Stimulated activated CD8-positive, alpha-beta memory T cell treated with anti-CD3 and anti-CD28 coated beads, Interleukin-7, amount 100 ng/mL, for 24 hours (primary cell): ENCODE measurements at regions not wholly inside any gene's neighbourhood (a gene's known extent, or its start where the extent isn't known, plus 50 kb on each side); places are given as distances from the start of the nearest gene placed in this dataset.
A peak's percentile ranks its signal among the peaks of the same experiment; 100 is the strongest.

Source experiments
- DNase-seq: peaks from one replicate; pipeline ENCODE4 v3.0.0-alpha.2; 2020; ENCODE audit warnings: low read depth

DNA sequence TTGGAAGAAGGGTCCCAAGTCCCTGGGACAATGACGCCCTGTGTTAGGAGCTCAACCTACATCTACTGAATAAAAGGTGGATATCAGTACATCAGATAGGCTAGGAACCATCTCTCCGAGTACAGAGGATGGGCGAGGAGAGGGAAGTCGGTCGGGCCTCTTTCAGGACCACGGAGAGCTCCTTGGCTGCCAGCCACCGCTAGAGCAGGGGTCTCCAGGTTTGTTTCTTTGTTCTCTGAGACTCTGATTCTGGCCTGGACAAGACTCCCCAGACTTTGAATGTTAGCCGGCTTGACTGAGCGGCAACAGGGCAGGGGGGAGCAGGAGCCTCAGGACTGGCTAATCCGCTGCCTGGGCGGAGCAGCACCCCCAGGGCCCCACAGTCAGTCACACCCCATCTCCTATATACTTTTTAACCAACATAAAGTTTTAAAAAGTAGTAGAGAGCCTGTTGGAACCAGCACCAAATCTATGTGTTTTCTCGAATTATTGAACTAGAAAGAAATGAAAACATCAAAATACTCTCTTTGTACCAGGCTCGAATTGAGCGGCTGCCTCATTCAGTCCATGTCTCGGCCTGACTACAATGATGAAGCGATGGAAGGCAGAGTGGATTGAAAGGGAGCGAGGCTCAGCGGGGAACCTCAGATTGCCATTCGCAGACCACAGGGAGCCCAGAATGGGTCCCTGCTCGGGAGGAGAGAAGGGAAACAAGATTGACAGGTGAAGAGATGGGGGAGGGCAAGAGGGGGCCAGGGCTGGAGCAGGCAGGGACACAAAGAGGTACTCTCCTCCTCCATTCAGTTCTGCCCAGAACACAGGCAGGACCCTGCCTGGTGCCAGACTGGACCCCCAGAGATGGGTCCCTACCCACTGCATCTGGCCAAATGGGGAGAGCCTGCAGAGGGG, 131.6 kb downstream of the TPRA1 start:
- no peak for DNase-seq

DNA sequence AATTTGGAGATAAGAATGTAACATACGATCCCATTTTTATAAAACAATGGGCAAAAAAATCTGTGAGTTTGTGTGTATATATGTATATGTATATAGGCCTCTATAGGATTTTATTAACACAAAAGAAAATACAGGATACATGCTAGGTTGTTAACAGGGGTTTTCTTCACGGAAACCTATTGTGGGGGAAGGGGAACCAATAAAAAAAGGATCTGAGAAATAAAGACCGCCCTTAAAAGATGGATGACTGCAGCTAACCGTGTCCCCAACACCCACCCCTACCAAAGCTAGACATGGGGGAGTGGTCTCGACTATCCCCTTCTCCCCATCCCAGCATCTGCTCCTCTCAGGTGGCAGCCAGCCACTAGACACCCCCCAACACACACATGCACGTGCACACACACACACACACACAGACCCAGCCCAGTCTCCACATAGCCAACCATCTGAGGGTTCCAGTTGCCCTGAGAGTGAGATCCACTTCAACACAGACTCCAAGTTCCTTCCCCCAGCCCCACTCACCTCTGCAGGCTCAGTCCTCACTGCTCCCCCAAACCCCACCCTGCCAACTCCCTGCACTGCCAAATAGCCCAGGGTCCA, 132.9 kb downstream of the TPRA1 start:
- DNase-seq, result no peak

DNA sequence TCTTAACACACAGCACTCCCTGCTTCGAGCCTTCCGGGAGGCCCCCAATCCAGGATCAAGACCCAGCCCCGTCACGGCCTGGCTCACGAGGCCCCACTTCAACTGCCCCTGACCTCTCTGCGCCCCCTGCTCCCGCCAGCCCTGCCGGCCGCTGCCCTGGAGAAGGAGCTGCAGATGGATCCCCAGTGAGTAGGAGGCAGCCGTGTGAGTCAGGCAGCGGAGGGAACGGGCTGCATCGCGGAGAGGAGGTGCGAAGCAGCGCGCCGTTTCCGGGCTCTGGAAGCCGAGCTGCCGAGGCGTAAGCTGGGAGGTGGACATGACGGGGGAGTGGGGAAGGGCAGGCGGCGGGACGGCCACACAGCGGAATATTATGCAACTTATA, 133.4 kb downstream of the TPRA1 start:
- no peak for DNase-seq

DNA sequence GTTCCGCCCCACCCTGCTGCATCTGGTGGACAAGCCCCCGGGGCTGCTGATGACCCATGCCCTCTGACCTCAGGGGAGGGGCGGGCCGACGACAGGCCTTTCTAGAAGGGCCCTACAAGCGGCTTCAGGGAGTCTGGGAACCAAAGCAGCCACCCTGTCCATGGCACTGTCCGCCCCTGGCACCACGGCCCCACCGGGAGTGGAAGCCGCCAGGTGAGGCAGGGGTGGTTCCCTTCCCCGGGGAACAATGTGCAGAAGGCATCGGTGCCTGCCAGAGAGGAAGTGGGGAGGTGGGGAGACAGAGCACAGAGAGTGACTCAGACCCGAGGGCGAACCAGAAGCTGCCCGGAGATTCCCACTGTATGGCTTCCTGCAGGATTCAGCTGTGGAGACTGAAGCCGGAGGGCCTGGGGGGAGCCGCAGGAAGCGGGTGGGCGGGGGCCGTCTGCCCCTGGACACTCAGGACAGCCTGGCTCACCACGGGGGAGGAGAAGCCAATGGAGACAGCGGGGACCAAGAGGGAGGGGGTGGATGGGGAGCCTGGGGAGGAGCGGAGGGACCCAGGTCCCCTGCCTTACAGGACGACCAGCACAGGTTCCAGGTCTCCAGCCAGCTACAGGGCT, 134.0 kb downstream of the TPRA1 start:
- no peak for DNase-seq

DNA sequence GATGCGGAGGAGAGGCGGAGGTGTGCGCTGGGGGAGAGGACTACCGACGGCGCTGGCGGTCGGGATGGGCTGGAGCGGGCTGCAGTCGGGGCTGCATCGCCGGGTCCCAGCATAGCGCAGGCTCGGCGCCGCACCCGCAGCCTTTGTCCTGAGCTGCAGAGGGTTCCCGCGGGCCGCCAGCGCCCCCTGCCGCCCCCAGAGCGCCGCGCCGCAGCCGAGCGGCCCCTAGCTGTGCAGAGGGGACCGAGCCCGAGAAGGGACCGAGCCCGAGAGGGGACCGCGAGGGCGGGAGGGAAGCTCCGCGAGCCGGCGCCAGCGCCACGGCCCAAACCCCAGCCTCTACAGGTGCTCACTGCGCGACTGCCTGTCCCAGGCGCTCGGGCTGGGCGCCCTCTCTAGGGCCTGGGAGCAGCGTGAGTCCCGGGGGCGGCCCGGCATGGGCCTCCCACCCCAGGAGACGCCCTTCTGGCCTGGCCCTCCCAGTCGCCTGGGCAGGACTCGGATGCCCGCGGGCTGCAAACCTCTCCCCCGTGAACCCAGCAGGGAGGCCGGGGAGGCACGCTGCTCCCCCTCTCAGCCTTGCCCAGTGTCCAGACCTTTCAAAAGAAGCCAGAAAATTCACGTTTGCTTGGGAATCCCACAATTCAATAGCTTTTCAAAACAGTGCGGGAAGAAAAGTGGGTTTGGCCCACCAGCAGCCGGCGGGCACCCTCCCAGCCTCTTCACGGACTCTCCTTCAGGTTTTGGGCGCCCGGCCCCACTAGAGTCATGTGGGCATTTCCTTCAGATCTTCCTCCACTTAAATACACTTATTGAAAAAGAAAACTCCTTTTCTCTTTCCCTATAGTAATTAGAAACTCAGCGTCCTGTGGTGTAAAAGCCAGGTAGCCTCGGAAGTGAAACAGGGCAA, 134.7 kb downstream of the TPRA1 start:
- peak; percentile 46 for DNase-seq

DNA sequence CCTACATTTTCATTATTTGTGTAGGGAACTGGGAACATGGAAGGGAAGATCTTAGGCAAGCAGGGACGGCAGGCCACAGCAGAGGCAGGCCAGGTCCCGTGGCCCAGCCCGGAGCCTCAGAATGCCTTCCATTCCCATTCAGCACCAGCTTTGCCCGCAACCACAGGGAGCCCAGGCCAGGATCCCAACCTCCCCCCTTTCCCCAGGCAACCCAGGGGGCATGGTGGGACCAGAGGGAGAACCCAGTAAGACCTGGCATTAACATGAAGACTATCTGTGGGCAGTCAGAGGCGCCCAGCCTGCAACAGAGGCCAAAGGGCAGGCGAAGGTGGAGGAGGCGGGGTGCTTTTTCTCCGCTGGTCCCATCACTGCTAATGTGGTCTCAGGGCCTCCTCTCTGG, 135.6 kb downstream of the TPRA1 start:
- no peak for DNase-seq

DNA sequence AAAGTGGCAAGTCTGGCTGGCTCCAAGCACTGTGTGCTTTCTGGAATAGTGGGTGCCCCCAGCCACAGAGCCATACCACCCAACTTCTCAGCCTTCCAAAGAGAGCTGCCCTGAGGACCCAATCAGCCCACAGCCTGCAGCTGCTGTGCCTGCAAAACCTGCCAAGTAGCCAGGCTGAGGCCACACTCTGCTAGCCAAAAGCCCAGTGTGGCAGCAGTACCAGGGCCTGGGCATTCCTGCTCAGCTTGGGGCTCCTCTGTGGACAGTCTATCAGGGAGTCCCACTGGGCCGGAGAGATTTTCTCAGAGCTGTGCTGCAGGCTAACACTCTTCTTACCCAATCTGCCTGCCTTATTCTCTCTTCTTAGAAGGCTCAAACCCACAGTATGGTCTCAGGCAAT, 136.5 kb downstream of the TPRA1 start:
- DNase-seq, result no peak

DNA sequence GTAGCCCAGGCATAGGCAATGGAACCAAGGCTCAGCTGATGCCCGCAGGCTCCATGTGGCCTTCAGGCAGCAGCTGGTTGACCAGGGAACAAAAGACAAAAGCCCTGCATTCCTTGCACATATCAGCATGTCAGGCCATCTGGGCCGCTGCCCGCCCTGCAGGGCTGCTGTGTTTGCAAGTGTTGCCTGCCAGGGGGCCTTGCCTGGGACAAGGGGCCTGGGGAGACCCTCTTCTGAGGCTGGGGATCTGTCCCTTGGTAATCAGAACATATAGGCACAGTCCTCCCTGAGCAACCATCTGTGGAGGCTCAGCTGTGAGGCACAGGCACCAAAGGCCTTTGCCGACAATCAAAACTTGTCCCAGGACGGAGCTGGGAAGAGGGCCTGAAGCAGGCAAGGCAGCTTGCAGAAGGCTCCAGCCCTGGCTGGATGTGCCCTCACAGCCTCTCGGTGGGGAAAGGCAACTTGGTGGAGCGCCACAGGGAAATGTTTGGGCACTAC, 138.2 kb downstream of the TPRA1 start:
- DNase-seq, result no peak

DNA sequence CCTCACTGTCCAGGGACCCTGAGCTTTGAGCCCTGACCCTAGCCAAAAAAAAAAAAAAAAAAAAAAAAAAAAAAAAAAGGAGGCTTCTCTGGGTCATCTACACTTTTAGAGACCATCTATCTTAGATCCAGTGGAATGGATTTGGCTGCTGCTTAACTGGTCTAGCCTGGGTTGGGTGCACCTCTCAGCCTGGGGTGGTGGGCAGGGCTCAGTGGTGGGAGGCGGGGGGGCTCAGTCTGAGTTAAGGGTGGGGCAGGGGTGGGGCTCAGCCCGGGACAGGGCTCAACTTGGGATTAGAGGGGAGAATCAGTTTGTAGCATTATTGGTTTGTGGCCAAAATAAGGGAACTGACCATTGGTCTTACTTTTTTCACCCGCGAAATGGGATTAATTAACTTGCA, 139.2 kb downstream of the TPRA1 start:
- DNase-seq, result no peak

DNA sequence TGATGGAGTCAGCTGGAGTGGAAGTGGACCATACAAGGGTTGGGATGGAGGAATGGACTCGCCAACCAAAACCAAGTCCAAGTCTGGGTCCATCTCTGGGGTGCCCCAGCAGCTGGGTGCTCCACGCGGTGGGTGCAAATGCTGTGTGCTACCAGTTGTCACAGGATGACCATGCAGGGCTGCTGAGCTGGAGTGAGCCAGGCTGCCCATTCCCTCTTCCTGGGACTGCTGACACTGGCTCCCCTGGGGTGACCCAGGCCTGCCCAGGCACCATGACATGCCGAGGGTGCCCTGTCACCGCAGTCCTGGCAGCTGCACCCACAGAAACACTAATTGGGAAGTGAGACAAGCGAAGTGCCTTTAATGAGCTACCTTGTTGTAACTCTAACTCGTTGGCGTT, 140.2 kb downstream of the TPRA1 start:
- no peak for DNase-seq

DNA sequence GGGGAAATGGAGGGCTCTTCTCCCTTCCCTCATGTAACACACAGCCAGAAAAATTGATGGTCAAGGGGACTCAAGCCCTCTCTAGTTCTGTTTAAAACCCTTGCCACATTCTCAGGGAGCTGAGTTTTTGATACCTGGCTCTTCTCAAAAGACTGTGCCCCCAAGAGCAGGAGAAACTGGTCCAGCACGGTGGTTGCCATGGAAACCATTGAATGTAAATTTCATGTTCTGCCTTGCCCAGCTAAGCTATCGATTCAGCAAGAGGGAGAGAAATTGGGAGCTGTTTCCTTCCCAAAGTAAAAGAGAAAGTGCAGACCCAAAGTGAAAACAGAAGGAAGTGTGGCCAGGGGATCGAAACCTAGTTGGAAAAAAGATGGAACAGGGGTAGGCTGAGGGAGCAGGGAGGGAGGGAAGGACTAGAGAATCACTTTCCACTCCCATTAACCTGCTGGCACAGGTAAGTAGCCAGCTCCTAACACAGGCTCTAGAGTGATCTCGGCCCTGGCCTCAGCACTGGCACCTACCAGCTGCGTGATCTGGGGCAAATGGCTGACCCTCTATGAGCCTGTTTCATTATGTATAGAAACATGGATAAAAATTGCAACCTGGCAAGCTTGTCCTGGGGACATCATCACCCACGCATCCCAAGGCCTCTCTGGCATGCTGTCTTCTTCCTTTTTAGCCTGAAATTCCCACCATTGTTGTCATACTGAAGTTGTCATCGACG, 140.9 kb downstream of the TPRA1 start:
- no peak for DNase-seq

DNA sequence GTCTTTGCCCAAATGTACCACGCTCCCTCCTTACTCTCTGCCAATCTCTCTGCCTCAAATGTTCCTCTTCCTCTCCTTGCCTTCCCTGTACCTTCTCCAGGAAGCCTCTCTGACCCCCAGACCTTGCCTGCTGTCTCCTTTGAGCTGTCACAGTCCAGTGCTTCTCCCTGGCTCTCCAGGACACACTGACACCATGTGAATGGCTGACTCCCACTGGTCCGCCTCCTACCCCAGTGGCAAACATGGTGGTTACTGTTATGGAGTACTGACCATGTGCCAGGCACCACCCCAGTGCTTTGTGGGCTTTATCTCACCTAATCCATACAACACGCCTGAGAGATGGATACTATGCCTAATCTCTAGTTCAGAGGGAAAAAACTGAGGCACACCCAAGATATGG, 141.9 kb downstream of the TPRA1 start:
- no peak for DNase-seq

DNA sequence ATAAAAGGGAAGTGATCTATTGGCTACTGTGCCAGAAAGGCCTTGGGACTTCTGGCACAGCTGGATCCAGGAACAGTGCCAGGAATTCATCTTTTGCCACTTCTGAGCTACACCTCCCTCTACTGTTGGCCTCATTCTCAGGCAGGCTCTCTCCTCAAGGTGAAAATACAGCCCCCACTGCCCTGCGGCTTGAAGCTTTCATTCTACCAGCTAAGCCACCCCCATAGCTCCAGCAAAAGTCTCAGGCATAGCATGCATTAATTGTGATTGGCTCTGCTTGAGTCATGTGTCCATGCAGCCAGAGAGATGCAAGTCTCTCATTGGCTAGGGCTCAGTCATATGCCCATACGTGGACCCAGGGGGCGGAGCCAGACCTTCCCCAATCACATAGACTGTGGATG, 142.4 kb downstream of the TPRA1 start:
- no peak for DNase-seq

DNA sequence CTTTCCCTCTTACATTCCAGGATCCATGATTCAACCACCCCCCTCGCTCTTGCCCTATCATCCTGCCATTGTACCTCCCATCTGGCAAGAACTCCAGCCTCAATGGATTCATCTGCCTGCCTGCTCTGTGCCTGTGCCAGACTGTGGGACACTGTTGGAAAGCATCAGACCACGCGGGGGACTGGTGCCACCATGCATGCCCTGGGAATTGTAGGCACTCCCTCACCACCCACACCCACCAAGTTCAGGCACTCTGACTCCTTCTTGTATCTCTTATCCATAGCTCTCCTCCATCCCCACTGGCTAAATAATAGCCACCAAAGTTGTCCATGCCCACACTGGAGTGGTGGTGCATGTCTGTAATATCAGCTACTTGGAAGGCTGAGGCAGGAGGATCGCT, 143.8 kb downstream of the TPRA1 start:
- no peak for DNase-seq

DNA sequence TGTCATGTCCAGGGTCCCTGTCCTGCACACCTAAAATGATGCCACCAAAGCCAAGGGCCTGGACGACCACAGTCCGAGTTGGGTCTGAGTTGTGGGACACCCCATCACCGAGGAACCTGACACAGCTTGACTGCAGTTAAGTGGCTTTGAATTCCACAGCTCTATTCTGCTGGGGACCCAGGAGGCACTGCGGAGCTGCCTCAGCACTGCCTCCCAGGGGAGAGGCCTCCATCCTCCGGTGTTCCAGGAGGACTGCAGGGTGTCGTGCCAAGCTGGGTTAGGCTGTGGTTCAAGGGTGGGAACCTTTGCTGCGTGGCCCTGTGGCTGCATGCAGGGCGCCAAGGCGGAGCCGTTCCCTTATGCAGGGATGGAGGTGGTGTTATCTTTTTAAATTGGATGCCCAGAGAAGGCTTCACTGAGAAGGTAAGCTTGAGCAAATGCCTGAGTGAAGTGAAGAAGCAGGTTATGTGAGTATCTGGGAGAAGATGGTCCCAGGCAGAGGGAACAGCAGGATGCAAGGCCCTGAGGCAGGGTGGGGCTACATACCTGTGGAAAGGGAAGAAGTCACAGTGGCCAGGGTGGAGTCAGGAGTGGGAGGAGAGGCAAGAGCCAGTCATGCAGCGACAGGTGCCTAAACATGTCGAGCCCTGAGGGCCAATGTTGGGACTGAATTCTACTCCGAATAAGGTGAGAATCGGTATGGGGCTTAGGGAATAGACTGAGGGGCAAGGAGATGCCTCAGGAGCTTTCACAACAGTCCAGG, 144.8 kb downstream of the TPRA1 start:
- DNase-seq, result no peak

DNA sequence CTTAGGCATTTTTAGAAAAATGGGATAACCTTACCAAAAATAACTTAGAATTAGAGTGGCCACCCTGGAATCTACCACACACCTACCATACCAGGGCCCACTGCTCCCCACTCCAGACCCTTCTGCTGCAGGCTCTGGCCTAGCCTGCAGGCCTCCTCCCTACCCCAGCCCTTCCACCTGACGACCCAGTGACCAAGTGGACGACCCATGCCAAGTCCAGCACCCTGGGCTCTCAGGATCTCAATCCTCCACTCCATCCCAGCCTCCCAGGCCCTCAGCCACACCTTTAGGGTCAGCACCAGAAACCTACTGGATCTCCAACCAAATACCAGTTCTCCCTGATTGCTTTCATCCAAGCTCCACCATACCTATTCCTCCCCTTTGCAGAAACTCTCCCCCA, 145.8 kb downstream of the TPRA1 start:
- no peak for DNase-seq

DNA sequence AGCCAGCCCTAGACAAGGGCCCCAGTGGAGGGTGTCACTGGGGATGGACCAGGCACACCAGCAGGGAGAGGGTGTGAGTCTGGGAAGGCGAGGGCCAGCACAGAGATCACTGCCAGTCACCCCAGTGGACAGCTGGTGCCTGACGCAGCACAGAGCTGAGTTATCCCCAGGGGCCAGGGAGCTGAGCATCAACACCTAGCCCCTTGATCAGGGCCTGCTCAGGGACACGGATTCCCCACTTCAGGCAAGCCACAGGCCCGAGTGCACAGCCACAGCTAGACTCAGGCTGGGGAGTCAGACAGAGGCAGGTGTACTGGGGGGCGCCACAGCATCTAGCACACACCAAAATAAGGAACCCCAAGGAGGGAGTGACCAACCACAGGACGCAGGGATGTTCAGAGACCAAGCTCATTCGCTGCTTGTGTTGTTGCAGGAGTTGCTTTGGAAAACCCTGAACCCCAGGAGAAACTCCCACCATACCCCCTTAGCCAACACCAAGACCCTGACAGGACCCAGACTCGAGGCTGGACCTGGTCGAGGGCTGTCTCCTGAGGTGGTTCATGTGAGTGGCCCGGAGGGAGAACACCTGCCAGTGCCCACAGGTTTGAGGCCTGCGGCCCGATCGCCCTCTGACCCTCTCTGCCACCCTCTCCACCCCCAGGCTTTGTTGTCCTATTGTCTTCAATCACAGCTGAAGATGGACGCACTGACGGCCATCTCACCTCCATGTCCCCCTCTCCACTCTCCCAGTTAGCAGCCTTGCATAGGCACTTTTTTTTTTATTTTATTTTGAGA, 146.8 kb downstream of the TPRA1 start:
- no peak for DNase-seq

DNA sequence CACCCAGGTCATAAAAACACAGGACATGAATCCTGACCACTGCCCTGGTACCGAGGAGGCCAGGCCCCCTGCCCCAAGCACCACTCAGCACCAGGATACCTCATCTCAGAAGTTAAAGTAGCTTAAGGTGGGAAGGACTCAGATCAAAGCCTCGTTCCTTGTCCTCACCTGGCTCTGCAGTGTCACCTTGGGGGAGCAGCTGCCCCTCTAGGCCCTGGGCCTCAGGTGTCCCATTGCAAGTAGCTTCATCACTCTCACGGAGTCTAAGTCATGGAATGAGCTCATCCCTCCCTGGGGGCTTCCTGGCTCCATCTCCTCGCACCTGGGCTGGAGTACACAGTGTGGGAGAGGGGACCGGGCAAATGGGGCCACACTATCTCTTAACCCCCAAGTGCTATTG, 148.0 kb downstream of the TPRA1 start:
- DNase-seq, result no peak

DNA sequence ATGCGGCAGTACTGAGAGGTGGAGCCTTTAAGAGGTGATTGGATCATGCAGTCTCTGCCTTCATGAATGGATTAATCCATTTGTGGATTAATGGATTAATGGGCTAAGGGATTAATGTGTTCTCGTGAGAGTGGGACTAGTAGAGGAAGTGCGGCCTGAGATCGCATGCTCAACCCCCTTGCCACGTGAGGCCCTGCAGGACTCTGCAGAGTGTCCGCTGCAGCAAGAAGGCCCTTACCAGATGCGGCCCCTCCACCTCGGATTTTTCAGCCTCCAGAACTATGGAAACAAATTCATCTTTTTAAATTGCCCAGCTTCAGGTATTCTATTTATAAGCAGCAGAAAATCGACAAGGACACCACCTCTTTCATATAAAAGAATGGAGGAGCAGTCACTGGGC, 148.8 kb downstream of the TPRA1 start:
- DNase-seq, result no peak

DNA sequence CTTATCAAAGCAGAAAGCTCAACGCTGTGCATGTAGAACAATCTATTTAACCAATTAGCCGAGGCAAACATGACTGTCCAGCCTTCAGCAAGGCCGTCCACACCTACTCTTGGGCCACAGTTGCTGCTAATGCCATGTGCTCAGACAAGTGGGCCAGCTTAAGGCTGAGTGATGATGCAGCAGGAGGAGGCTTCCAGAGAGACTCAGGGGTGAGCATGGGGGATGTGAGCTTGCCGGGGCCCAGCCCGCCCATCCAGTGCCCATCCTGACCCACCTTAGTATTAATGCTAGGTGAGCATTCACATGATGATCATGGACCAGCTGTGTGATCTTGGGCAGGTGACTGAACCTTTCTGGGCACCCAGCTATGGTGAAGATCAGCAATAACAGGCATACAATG, 150.1 kb downstream of the TPRA1 start:
- DNase-seq, result no peak
